Lower leg skin (tissue), 4 donors: ENCODE measurements at regions not wholly inside any gene's neighbourhood (a gene's known extent, or its start where the extent isn't known, plus 50 kb on each side); places are given as distances from the start of the nearest gene placed in this dataset.

ENCODE experiments used
- DNase-seq, 2 donors: peaks; one replicate each; pipeline ENCODE4 v3.0.0-alpha.2; 2019; ENCODE audit warnings: low spot score in 2 of 2
- H3K4me3 ChIP-seq: fragments of 200-600 bp; sonication (generic); 2 replicates; pipeline ENCODE4 v1.5.1; 2017; ENCODE audit warnings: mild to moderate bottlenecking, low read depth; ENCODE audit not compliant: poor library complexity, severe bottlenecking
- POLR2A ChIP-seq, 2 donors: fragments of 450-650 bp; IDR thresholded peaks; one replicate each; pipeline ENCODE4 v1.6.1; 2016 to 2017; ENCODE audit warnings: antibody characterized with exemption in 2 of 2, mild to moderate bottlenecking in 1 of 2, moderate library complexity in 1 of 2
- WGBS, 2 donors: methylation state at CpG; one replicate each; pipeline ENCODE4 v1.1.5; 2018; 5-methylcytosine and 5-hydroxymethylcytosine counted together
- intact Hi-C: fragments of 100-400 bp; cut with DNase I; formaldehyde crosslinking; loops from one replicate; pipeline ENCODE4 v1.15.0; 2023; ENCODE audit warnings: low total_unique reads
- TF ChIP-seq, protein P1 (sequence below), 3 donors: fragments of 450-650 bp; IDR thresholded peaks; one replicate each; pipeline ENCODE4 v1.5.1; 2016; ENCODE audit warnings: antibody characterized with exemption in 3 of 3, mild to moderate bottlenecking in 3 of 3, moderate library complexity in 2 of 3

DNA sequence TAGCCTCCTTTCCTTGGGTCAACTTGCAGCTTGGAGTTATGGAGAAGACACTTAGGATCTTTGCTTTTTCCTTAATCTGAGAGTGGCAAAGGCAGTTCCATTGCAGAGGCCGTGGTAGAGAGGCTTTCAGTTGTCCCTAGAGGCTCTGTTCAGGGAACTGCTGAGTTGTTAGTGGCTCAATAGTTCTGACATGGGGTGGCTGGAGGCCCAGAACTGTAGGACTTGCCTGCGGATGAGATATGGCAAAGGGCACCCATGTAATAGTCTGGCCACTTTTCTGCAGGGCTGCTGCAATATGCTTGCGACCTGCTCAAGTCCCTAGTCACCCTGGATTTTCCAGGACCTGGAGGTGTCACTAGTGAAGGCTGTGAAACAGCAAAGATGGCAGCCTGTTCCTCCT, 99.9 kb downstream of the CLDN1 start:
- no peak for DNase-seq
- 71 to 88% methylated on average over 3 of the region's 3 CpGs for WGBS, 2 donors
- intact Hi-C loops = loop anchor here (10.0 kb wide), 1 partner anchor 102 kb away; the partner anchor contains the start of gene CLDN1
- no peak overlapping the region for H3K4me3 ChIP-seq
- TF ChIP-seq, protein P1, sequence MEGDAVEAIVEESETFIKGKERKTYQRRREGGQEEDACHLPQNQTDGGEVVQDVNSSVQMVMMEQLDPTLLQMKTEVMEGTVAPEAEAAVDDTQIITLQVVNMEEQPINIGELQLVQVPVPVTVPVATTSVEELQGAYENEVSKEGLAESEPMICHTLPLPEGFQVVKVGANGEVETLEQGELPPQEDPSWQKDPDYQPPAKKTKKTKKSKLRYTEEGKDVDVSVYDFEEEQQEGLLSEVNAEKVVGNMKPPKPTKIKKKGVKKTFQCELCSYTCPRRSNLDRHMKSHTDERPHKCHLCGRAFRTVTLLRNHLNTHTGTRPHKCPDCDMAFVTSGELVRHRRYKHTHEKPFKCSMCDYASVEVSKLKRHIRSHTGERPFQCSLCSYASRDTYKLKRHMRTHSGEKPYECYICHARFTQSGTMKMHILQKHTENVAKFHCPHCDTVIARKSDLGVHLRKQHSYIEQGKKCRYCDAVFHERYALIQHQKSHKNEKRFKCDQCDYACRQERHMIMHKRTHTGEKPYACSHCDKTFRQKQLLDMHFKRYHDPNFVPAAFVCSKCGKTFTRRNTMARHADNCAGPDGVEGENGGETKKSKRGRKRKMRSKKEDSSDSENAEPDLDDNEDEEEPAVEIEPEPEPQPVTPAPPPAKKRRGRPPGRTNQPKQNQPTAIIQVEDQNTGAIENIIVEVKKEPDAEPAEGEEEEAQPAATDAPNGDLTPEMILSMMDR (IDR thresholded peaks at IDR 0.05) = no peak
- TF ChIP-seq POLR2A (IDR thresholded peaks at IDR 0.05) = no peak

- no peak for DNase-seq
- no peak for TF ChIP-seq POLR2A (IDR thresholded peaks at IDR 0.05)
- TF ChIP-seq, protein P1 (IDR thresholded peaks at IDR 0.05) = no peak
- intact Hi-C loops = loop anchor here (10.0 kb wide), 1 partner anchor 104 kb away; the partner anchor contains the start of gene CLDN1
- WGBS, 2 donors = 87 to 92% methylated on average over 1 of the region's 1 CpG
- H3K4me3 ChIP-seq = no peak overlapping the region
Measured at GRCh38 chr3:190220362-190220761, 99.7 kb upstream of the P3H2 start.

DNA sequence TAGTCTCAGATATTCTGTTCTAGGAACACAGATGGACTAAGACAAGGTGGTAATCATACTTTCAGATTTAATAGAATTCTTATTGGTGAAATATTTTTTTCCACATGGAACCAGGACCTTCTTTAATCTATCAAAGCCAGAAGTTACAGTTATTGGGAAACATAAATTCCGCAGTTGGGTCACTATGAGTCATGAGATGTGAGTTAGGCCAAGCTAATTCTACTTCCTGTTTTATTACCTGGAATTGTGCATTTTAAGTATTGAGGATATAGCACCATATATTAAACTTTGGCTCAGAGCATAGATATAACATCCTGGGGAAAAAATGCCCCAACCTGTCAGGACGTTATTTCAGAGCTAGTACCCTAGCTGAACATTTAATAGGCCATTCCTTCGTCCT, 96.4 kb upstream of the P3H2 start:
- 64 to 71% methylated on average over 3 of the region's 3 CpGs for WGBS, 2 donors
- intact Hi-C loops = no loop called here
- H3K4me3 ChIP-seq = no peak overlapping the region
- TF ChIP-seq POLR2A (IDR thresholded peaks at IDR 0.05) = no peak
- TF ChIP-seq, protein P1 (IDR thresholded peaks at IDR 0.05) = no peak
- DNase-seq = no peak

GRCh38 chr3:190213727-190214126, 93.0 kb upstream of the P3H2 start:
- intact Hi-C loops = no loop called here
- no peak for DNase-seq
- TF ChIP-seq, protein P1 (IDR thresholded peaks at IDR 0.05) = no peak
- no peak for TF ChIP-seq POLR2A (IDR thresholded peaks at IDR 0.05)
- H3K4me3 ChIP-seq = no peak overlapping the region

- intact Hi-C loops = no loop called here
- DNase-seq = no peak
- WGBS, 2 donors = 90 to 93% methylated on average over 1 of the region's 1 CpG
- TF ChIP-seq, protein P1 (IDR thresholded peaks at IDR 0.05) = no peak
- no peak for TF ChIP-seq POLR2A (IDR thresholded peaks at IDR 0.05)
- no peak overlapping the region for H3K4me3 ChIP-seq
Measured at GRCh38 chr3:190210608-190211007, 89.9 kb upstream of the P3H2 start.

- no peak for DNase-seq
- 0 to 100% methylated on average over 1 of the region's 1 CpG for WGBS, 2 donors
- no peak overlapping the region for H3K4me3 ChIP-seq
- TF ChIP-seq POLR2A (IDR thresholded peaks at IDR 0.05) = no peak
- TF ChIP-seq, protein P1 (IDR thresholded peaks at IDR 0.05) = no peak
- intact Hi-C loops = no loop called here
Measured at GRCh38 chr3:190209533-190209932, 88.8 kb upstream of the P3H2 start.
